NOMO-1 treated with DMSO at 0.1 percent for 48 hours (cell line): ENCODE measurements at regions not wholly inside any gene's neighbourhood (a gene's known extent, or its start where the extent isn't known, plus 50 kb on each side); places are given as distances from the start of the nearest gene placed in this dataset.
"Not testable (repeated sequence)": the region's sequence is repeated elsewhere in the genome, so short reads cannot be mapped to it uniquely, and the experiment has no call there.

Experiments
- DNase-seq: peaks from one replicate; lab custom pipeline; 2025; ENCODE audit not compliant: unreplicated experiment; lab: John Stamatoyannopoulos, UW

- DNase-seq: no peak
These were observed 50.2 kb upstream of the DACT2 start for GRCh38 chr6:168369786-168370185.

- peak; percentile 12 for DNase-seq
These were observed 50.9 kb upstream of the DACT2 start for GRCh38 chr6:168370310-168370991.

- no peak for DNase-seq
These were observed 51.6 kb upstream of the DACT2 start for GRCh38 chr6:168371185-168371584.

GRCh38 chr6:168371618-168371980, 52.0 kb upstream of the DACT2 start:
- DNase-seq: no peak

GRCh38 chr6:168371981-168372711, 52.6 kb upstream of the DACT2 start:
- DNase-seq: no peak

- DNase-seq: no peak
These were observed 53.3 kb upstream of the DACT2 start for GRCh38 chr6:168372889-168373288.

GRCh38 chr6:168373389-168373788, 53.8 kb upstream of the DACT2 start:
- no peak for DNase-seq

- no peak for DNase-seq
These were observed 54.5 kb upstream of the DACT2 start for GRCh38 chr6:168374051-168374502.

- no peak for DNase-seq
These were observed 55.0 kb upstream of the DACT2 start for GRCh38 chr6:168374541-168375071.

- DNase-seq: no peak
These were observed 56.5 kb upstream of the DACT2 start for GRCh38 chr6:168376120-168376519.

- no peak for DNase-seq
These were observed 57.4 kb upstream of the DACT2 start for GRCh38 chr6:168376811-168377483.

GRCh38 chr6:168377484-168377855, 57.9 kb upstream of the DACT2 start:
- no peak for DNase-seq

GRCh38 chr6:168377856-168378832, 58.6 kb upstream of the DACT2 start:
- DNase-seq: no peak

GRCh38 chr6:168379579-168379978, 60.0 kb upstream of the DACT2 start:
- not testable (repeated sequence) for DNase-seq

GRCh38 chr6:168380166-168380955, 60.6 kb upstream of the SMOC2 start:
- not testable (repeated sequence) for DNase-seq

GRCh38 chr6:168380956-168381605, 59.9 kb upstream of the SMOC2 start:
- DNase-seq: no peak

GRCh38 chr6:168381726-168382458, 59.1 kb upstream of the SMOC2 start:
- DNase-seq: no peak

GRCh38 chr6:168383062-168383854, 57.7 kb upstream of the SMOC2 start:
- DNase-seq: no peak
